ENCODE measurements at regions not wholly inside any gene's neighbourhood (a gene's known extent, or its start where the extent isn't known, plus 50 kb on each side); places are given as distances from the start of the nearest gene placed in this dataset.
"Not testable (repeated sequence)": the region's sequence is repeated elsewhere in the genome, so short reads cannot be mapped to it uniquely, and the experiment has no call there.

DNA sequence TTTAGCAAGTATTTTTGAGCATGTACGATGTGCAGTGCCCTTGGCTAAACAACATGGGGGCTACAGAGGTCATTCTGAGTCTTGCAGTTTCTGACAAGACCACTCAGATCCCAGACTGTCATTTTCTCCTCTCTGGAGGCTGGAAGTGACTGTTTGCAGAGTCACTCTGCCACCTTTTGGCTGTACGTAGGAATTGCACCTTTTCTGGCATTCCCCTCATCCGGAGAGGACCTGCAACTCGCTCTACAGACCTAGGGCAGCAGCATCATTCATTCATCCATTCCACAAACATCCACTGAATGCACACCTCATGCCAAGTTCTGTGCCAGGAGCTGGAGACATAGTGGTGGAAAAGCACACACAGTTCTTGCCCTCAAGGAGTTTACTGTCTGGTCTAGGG, 160.4 kb upstream of the GPR101 start:
- peak; percentile 9 for DNase-seq

DNA sequence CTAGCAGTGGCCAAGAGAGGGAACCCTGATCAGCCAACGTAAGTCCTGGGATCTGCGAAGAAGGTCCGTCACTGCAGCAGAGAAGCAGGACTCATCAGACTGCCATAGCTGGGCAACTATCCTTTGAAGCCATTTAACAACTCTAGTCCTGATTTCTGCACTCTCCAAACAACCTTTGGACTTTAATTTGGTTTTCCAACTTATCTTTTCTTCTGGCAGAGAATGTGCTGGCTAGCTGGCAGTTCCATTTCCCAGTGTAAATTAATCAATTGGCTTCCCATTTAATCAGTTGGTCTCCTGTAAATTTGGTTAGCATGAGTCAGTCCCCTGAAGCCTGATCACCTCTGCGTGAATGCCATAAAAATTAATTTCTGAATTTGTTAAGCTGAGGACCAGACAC, 153.7 kb upstream of the GPR101 start:
- DNase-seq: no peak

GRCh38 chrX:137178392-137178791, 144.6 kb upstream of the GPR101 start:
- no peak for DNase-seq

GRCh38 chrX:137172317-137172948, 138.6 kb upstream of the GPR101 start:
- DNase-seq: no peak

GRCh38 chrX:137171626-137172025, 137.8 kb upstream of the GPR101 start:
- DNase-seq: no peak

- DNase-seq: no peak
These were observed 132.8 kb upstream of the GPR101 start for GRCh38 chrX:137166591-137166990.

- DNase-seq: no peak
These were observed 130.5 kb upstream of the GPR101 start for GRCh38 chrX:137164329-137164728.

DNA sequence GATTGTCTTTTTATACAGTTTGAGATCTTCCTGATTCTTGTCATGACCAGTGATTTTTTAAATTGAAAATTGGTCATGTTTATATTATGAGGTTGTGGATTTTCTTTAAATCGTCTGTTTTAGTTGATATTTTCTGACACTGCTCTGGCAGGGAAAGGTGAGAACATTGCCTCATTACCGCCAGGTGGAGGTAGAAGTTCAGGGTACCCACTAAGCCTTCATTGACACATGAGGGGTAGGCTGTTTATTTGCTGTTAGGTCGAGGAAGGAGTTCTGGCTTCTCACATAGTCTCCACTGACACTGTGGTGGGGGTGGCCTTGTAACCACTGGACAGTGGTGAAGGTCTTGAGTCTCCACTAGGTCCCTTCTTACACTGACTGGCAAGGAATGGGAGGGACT, 117.6 kb upstream of the GPR101 start:
- no peak for DNase-seq

GRCh38 chrX:137143864-137144263, 110.1 kb upstream of the GPR101 start:
- no peak for DNase-seq

GRCh38 chrX:137122651-137123050, 88.9 kb upstream of the GPR101 start:
- not testable (repeated sequence) for DNase-seq

DNA sequence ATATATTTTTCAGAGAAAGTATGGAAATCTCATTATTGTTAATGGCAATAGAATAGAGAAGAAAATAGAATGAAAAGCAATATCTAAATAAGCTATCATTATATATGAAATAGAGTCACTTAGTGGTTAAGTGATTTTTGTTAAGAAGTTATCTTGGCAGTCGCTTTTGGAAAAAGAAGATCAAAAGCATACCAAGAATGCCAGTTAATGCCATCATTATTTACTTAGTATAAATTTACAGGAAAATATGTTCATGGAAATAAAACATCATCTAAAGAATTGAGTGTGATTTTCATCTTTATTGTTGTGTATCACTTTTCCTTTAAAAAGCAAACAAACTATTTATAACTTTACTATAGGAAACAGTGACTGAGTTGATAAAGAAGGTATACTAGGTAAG, 85.3 kb upstream of the GPR101 start:
- DNase-seq: no peak

DNA sequence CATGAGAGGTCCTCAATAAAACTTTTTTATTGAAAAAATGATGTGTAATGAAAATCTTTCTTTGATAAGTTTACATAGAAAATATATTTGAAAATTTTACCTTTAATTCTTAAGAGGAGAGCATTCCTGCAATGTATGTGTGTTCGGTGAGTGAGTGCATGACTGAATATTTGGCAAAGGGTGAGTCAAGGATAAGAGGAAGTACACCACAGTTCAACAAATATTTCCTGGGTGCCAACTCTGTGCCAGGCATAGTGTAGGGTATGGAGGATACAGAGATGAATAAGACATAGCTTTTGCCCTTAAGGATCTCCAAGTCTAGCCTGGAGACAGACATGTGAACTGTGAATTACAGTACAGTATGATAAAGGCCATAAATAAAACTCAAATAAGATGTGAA, 84.7 kb upstream of the GPR101 start:
- DNase-seq: no peak

DNA sequence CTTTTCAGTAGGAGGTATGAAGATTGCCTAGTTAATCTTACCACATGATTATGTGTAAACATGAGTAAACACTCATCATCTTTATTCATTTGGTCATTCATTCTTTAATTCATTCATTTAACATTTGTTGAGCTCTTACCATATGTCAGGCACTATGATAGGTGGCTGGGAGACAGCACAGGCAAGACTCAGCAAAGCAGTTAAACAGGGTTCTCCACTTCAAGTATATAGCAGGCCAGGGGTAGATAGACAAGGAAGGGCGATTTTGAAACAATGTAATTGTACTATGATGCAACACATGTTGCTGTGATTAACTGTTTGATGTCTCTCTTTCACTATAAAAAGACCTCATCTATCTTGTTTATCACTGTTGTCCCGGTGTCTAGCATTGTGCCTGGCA, 84.3 kb upstream of the GPR101 start:
- no peak for DNase-seq

DNA sequence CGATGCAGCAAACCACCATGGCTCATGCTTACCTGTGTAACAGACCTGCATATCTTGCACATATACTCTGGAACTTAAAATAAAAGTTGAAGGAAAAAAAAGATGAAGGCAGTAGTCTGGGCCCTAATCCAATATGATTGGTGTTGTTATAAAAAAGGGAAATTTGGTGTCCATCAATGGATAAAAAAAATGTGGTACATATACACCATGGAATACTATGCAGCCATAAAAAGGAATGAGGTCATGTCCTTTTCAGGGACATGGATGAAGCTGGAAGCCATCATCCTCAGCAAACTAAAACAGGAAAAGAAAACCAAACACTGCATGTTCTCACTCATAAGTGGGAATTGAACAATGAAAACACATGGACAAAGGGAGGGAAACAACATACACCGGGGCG, 74.1 kb upstream of the GPR101 start:
- DNase-seq: not testable (repeated sequence)

DNA sequence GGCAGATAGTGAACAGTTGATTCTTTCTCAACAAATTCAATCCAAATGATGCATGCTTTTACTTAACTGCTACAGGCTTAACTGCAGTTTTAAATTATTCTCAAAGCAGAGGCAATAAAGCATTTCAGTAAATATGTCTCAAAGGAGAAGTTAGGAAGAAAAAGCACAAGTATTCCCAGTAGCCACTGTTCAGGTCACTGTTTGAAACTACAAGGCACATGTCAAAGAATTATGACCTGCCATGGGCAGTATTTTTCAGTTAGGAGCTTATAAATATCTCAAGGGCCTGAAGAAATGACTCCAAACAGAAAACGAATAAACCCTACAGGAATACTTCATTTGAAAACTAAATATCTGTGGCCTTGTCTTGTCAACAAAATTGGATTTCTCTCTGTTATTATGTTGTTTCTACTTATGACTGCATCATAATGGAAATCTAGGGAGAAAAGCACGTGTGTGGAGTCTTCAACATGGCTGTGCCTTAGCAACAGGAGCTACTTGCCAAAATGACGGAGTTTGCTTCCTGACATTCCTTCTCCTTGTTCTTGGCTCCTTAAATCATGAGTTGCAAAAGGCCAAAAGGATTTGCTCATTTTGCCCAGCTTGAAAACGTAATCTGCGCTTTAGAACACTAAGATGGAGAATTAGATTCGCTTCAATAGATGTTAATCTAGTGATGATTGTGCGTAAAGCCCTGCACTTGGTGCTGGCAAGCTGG, 67.6 kb upstream of the GPR101 start:
- no peak for DNase-seq
